ENCODE measurements at regions not wholly inside any gene's neighbourhood (a gene's known extent, or its start where the extent isn't known, plus 50 kb on each side); places are given as distances from the start of the nearest gene placed in this dataset.
"Not testable (repeated sequence)": the region's sequence is repeated elsewhere in the genome, so short reads cannot be mapped to it uniquely, and the experiment has no call there.

- no peaks in the 10 kb centered on the region for H3K27me3 ChIP-seq
- no peak overlapping the region for H3K27ac Mint-ChIP-seq
- H3K79me2 ChIP-seq (ENCODE audit: low read depth), result no peaks in the 10 kb centered on the region
- TF ChIP-seq EZH2phosphoT487 (IDR thresholded peaks at IDR 0.05), result no peak
- no peak for TF ChIP-seq CTCF (IDR thresholded peaks at IDR 0.05)
- no peak for TF ChIP-seq EZH2 (IDR thresholded peaks at IDR 0.05)
- peaks cover 3% of the 10 kb centered on the region for H3K27me3 Mint-ChIP-seq (ENCODE audit: insufficient read depth, low read depth)
- no peak overlapping the region for H3K9ac ChIP-seq
- H2AFZ ChIP-seq (replicated peaks), result no peak overlapping the region
- peaks cover 5% of the 10 kb centered on the region for H3K9me3 ChIP-seq (ENCODE audit: low read depth)
- peaks cover 8% of the 10 kb centered on the region for H3K4me1 ChIP-seq
- H3K4me3 ChIP-seq, result no peak overlapping the region
- H4K20me1 ChIP-seq (ENCODE audit: low read depth), result no peaks in the 10 kb centered on the region
- no peaks in the 10 kb centered on the region for H3K36me3 ChIP-seq
- H3K27ac ChIP-seq, result no peak overlapping the region
- peaks cover 6% of the 10 kb centered on the region for H3K4me1 Mint-ChIP-seq
- DNase-seq (ENCODE audit: low spot score), result no peak
- no peak overlapping the region for H3K4me2 ChIP-seq
- no peak overlapping the region for H3K4me3 Mint-ChIP-seq
- no peaks in the 10 kb centered on the region for H3F3A ChIP-seq (ENCODE audit: low read depth)
- H3K9me3 Mint-ChIP-seq, result peaks cover 11% of the 10 kb centered on the region
- H3K36me3 Mint-ChIP-seq, result peaks cover 7% of the 10 kb centered on the region
Measured at GRCh38 chrX:10697616-10698317, 77.4 kb upstream of the MID1 start.

- H3K9me3 Mint-ChIP-seq, result peaks cover 9% of the 10 kb centered on the region
- H3K27ac ChIP-seq, result no peak overlapping the region
- peaks cover 3% of the 10 kb centered on the region for H3K27me3 Mint-ChIP-seq (ENCODE audit: insufficient read depth, low read depth)
- TF ChIP-seq EZH2 (IDR thresholded peaks at IDR 0.05) (no peak), CTCF (IDR thresholded peaks at IDR 0.05) (no peak), EZH2phosphoT487 (IDR thresholded peaks at IDR 0.05) (no peak)
- peaks cover 6% of the 10 kb centered on the region for H3K36me3 Mint-ChIP-seq
- H3K79me2 ChIP-seq (ENCODE audit: low read depth), result no peaks in the 10 kb centered on the region
- H3K36me3 ChIP-seq, result no peaks in the 10 kb centered on the region
- H3K4me1 ChIP-seq, result peaks cover 8% of the 10 kb centered on the region
- H3K9ac ChIP-seq, result no peak overlapping the region
- no peaks in the 10 kb centered on the region for H4K20me1 ChIP-seq (ENCODE audit: low read depth)
- H3K4me3 Mint-ChIP-seq, result no peak overlapping the region
- no peak overlapping the region for H3K4me2 ChIP-seq
- DNase-seq (ENCODE audit: low spot score), result no peak
- H3K9me3 ChIP-seq (ENCODE audit: low read depth), result peaks cover 7% of the 10 kb centered on the region
- H3K4me1 Mint-ChIP-seq, result peaks cover 6% of the 10 kb centered on the region
- H3K27me3 ChIP-seq, result no peaks in the 10 kb centered on the region
- no peak overlapping the region for H2AFZ ChIP-seq (replicated peaks)
- H3K27ac Mint-ChIP-seq, result no peak overlapping the region
- H3K4me3 ChIP-seq, result no peak overlapping the region
- H3F3A ChIP-seq (ENCODE audit: low read depth), result no peaks in the 10 kb centered on the region
Measured at GRCh38 chrX:10698318-10698640, 77.9 kb upstream of the MID1 start.

GRCh38 chrX:10702031-10702430 lies 81.6 kb upstream of the MID1 start:
- H3K27ac ChIP-seq, result no peak overlapping the region
- peaks cover 6% of the 10 kb centered on the region for H3K4me1 Mint-ChIP-seq
- no peak overlapping the region for H3K4me3 Mint-ChIP-seq
- H4K20me1 ChIP-seq (ENCODE audit: low read depth), result no peaks in the 10 kb centered on the region
- peaks cover 10% of the 10 kb centered on the region for H3K9me3 ChIP-seq (ENCODE audit: low read depth)
- TF ChIP-seq EZH2 (IDR thresholded peaks at IDR 0.05), result no peak
- TF ChIP-seq EZH2phosphoT487 (IDR thresholded peaks at IDR 0.05), result no peak
- H3K27me3 Mint-ChIP-seq (ENCODE audit: insufficient read depth, low read depth), result peaks cover 3% of the 10 kb centered on the region
- H3K36me3 Mint-ChIP-seq, result peaks cover 2% of the 10 kb centered on the region
- H3K4me3 ChIP-seq, result no peak overlapping the region
- H3K4me1 ChIP-seq, result peaks cover 8% of the 10 kb centered on the region
- no peak overlapping the region for H2AFZ ChIP-seq (replicated peaks)
- no peak overlapping the region for H3K27ac Mint-ChIP-seq
- no peaks in the 10 kb centered on the region for H3K79me2 ChIP-seq (ENCODE audit: low read depth)
- H3K4me2 ChIP-seq, result no peak overlapping the region
- H3K9me3 Mint-ChIP-seq, result peaks cover under 1% of the 10 kb centered on the region
- H3K9ac ChIP-seq, result no peak overlapping the region
- no peaks in the 10 kb centered on the region for H3K36me3 ChIP-seq
- no peaks in the 10 kb centered on the region for H3F3A ChIP-seq (ENCODE audit: low read depth)
- H3K27me3 ChIP-seq, result no peaks in the 10 kb centered on the region
- no peak for DNase-seq (ENCODE audit: low spot score)

GRCh38 chrX:10706342-10706741 lies 86.0 kb upstream of the MID1 start:
- not testable (repeated sequence) for H3K4me3 Mint-ChIP-seq; H3K4me3 ChIP-seq; DNase-seq (ENCODE audit: low spot score); H3K4me2 ChIP-seq; H3K27ac ChIP-seq; H3K36me3 Mint-ChIP-seq; H3K36me3 ChIP-seq; H3K27me3 Mint-ChIP-seq (ENCODE audit: insufficient read depth, low read depth); H3K27me3 ChIP-seq; H3K27ac Mint-ChIP-seq; H3K4me1 ChIP-seq; H4K20me1 ChIP-seq (ENCODE audit: low read depth); H3F3A ChIP-seq (ENCODE audit: low read depth); H3K9ac ChIP-seq; H2AFZ ChIP-seq (replicated peaks); H3K79me2 ChIP-seq (ENCODE audit: low read depth); H3K9me3 Mint-ChIP-seq
- peaks cover 12% of the 10 kb centered on the region for H3K4me1 Mint-ChIP-seq
- peaks cover 10% of the 10 kb centered on the region for H3K9me3 ChIP-seq (ENCODE audit: low read depth)

All from neural progenitor cell (in vitro differentiated cells).